ENCODE measurements at regions not wholly inside any gene's neighbourhood (a gene's known extent, or its start where the extent isn't known, plus 50 kb on each side); places are given as distances from the start of the nearest gene placed in this dataset.

GRCh38 chr3:177917234-177917861 is 618.9 kb upstream of the KCNMB2 start:
- H3K27me3 ChIP-seq, result no peaks in the 10 kb centered on the region
- no peak overlapping the region for H3K4me3 ChIP-seq
- no peak overlapping the region for H3K27ac ChIP-seq
- DNase-seq, result no peak
- intact Hi-C loops (cut with DNase I), result no loop called here
- no peaks in the 10 kb centered on the region for H3K9me3 ChIP-seq
- TF ChIP-seq EP300 (IDR thresholded peaks at IDR 0.05), result no peak
- no peak for TF ChIP-seq POLR2A (IDR thresholded peaks at IDR 0.05)
- TF ChIP-seq, protein P1, sequence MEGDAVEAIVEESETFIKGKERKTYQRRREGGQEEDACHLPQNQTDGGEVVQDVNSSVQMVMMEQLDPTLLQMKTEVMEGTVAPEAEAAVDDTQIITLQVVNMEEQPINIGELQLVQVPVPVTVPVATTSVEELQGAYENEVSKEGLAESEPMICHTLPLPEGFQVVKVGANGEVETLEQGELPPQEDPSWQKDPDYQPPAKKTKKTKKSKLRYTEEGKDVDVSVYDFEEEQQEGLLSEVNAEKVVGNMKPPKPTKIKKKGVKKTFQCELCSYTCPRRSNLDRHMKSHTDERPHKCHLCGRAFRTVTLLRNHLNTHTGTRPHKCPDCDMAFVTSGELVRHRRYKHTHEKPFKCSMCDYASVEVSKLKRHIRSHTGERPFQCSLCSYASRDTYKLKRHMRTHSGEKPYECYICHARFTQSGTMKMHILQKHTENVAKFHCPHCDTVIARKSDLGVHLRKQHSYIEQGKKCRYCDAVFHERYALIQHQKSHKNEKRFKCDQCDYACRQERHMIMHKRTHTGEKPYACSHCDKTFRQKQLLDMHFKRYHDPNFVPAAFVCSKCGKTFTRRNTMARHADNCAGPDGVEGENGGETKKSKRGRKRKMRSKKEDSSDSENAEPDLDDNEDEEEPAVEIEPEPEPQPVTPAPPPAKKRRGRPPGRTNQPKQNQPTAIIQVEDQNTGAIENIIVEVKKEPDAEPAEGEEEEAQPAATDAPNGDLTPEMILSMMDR (IDR thresholded peaks at IDR 0.05), result no peak
- WGBS, 3 donors, result 92 to 97% (median 96%) methylated on average over 8 of the region's 8 CpGs
- H3K36me3 ChIP-seq, result no peaks in the 10 kb centered on the region
- no peaks in the 10 kb centered on the region for H3K4me1 ChIP-seq (ENCODE audit: insufficient read depth)

DNA sequence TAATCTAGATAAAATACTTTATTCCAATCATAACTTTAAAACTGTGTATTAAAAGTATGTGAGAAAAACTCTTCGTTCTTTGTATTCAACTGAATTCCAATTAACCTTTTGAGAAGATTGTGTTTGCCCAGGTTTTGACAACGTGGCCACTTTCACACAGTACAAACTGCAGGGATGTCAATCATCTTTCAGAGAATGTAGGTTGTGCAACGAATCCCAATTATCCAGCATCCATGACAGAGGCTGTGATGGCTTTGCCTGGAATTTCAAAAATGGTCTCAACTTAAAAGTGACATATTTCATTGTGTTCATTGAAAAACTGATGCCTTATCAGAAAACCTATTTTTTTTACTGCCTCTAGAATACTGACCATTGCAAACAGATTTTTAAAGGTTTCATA is 615.1 kb upstream of the KCNMB2 start:
- Histone ChIP-seq H3K27ac (no peak overlapping the region), H3K36me3 (no peaks in the 10 kb centered on the region), H3K4me3 (no peak overlapping the region), H3K27me3 (no peaks in the 10 kb centered on the region), H3K4me1 (ENCODE audit: insufficient read depth) (no peaks in the 10 kb centered on the region), H3K9me3 (no peaks in the 10 kb centered on the region)
- intact Hi-C loops (cut with DNase I), result no loop called here
- 78 to 83% (median 80%) methylated on average over 3 of the region's 3 CpGs for WGBS, 3 donors
- TF ChIP-seq POLR2A (IDR thresholded peaks at IDR 0.05), result no peak
- TF ChIP-seq, protein P1 (IDR thresholded peaks at IDR 0.05), result no peak
- TF ChIP-seq EP300 (IDR thresholded peaks at IDR 0.05), result no peak
- DNase-seq, result no peak

DNA sequence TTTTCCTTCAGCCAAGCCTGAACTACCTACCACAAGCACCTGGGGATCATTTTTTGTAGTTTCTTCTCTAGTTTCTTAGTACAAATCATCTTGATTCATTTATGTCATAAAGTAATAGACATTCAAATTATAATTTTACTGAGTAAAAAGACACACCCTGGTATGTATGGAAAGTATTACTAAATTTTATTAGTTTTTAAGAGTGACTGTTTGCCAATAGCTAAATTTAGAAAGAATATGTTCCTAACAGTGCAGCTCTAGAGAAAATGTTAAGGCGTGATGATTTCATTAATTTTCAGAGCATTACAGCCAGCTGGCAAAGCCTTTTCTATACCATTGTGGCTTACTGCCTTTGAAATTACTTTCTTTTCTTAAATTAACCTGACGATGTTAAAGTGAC is 612.0 kb upstream of the KCNMB2 start:
- intact Hi-C loops (cut with DNase I), result no loop called here
- Histone ChIP-seq H3K27ac (no peak overlapping the region), H3K4me1 (ENCODE audit: insufficient read depth) (no peaks in the 10 kb centered on the region), H3K9me3 (no peaks in the 10 kb centered on the region), H3K27me3 (no peaks in the 10 kb centered on the region), H3K36me3 (no peaks in the 10 kb centered on the region), H3K4me3 (no peak overlapping the region)
- no peak for DNase-seq
- 95 to 96% (median 96%) methylated on average over 2 of the region's 2 CpGs for WGBS, 3 donors
- TF ChIP-seq, protein P1 (IDR thresholded peaks at IDR 0.05), result no peak
- no peak for TF ChIP-seq EP300 (IDR thresholded peaks at IDR 0.05)
- no peak for TF ChIP-seq POLR2A (IDR thresholded peaks at IDR 0.05)

GRCh38 chr3:177928172-177928873 is 607.9 kb upstream of the KCNMB2 start:
- no peaks in the 10 kb centered on the region for H3K27me3 ChIP-seq
- no peak overlapping the region for H3K4me3 ChIP-seq
- no peaks in the 10 kb centered on the region for H3K36me3 ChIP-seq
- intact Hi-C loops (cut with DNase I), result no loop called here
- WGBS, 3 donors, result 65 to 74% (median 73%) methylated on average over 6 of the region's 6 CpGs
- no peak for DNase-seq
- H3K9me3 ChIP-seq, result no peaks in the 10 kb centered on the region
- no peaks in the 10 kb centered on the region for H3K4me1 ChIP-seq (ENCODE audit: insufficient read depth)
- TF ChIP-seq, protein P1 (IDR thresholded peaks at IDR 0.05), result no peak
- TF ChIP-seq POLR2A (IDR thresholded peaks at IDR 0.05) (no peak), EP300 (IDR thresholded peaks at IDR 0.05) (no peak)
- no peak overlapping the region for H3K27ac ChIP-seq

Data from ovary (tissue), 7 donors.